Effector memory CD8-positive, alpha-beta T cell (primary cell): ENCODE measurements at regions not wholly inside any gene's neighbourhood (a gene's known extent, or its start where the extent isn't known, plus 50 kb on each side); places are given as distances from the start of the nearest gene placed in this dataset.

ENCODE experiments used
- ATAC-seq: fragments of 150-1000 bp; cut with Tn5 transposase; replicated peaks from 2 replicates; pipeline ENCODE4 v1.10.0; 2021; ENCODE audit warnings: mild to moderate bottlenecking, moderate library complexity
- DNase-seq, 3 experiments: peaks; one replicate each; pipeline ENCODE4 v3.0.0; 2021
- H3K27ac Mint-ChIP-seq, 2 donors: one replicate each; pipeline ENCODE4 v1.8.0; 2022; ENCODE audit warnings: mild to moderate bottlenecking in 2 of 2, mixed read lengths in 2 of 2, moderate library complexity in 2 of 2
- H3K27me3 Mint-ChIP-seq, 2 donors: one replicate each; pipeline ENCODE4 v1.8.0; 2022; ENCODE audit warnings: mixed read lengths in 2 of 2
- H3K36me3 Mint-ChIP-seq: one replicate; pipeline ENCODE4 v1.8.0; 2022; ENCODE audit warnings: mild to moderate bottlenecking, moderate library complexity, mixed read lengths; ENCODE audit not compliant: insufficient read depth
- H3K4me1 Mint-ChIP-seq, 2 donors: one replicate each; pipeline ENCODE4 v1.8.0; 2022; ENCODE audit warnings: low read depth in 2 of 2, mixed read lengths in 2 of 2
- H3K4me3 Mint-ChIP-seq, 2 donors: one replicate each; pipeline ENCODE4 v1.8.0; 2022; ENCODE audit warnings: mild to moderate bottlenecking in 2 of 2, mixed read lengths in 2 of 2, moderate library complexity in 2 of 2
- H3K9me3 Mint-ChIP-seq, 2 donors: one replicate each; pipeline ENCODE4 v1.8.0; 2022; ENCODE audit warnings: mixed read lengths in 2 of 2

- DNase-seq (no peak), ATAC-seq (no peak)
- H3K4me1 Mint-ChIP-seq: peaks cover 2 to 4% of the 10 kb centered on the region in 2 donors
- no peak overlapping the region for H3K27ac Mint-ChIP-seq
- H3K9me3 Mint-ChIP-seq: no peaks in the 10 kb centered on the region
- no peaks in the 10 kb centered on the region for H3K27me3 Mint-ChIP-seq
- no peaks in the 10 kb centered on the region for H3K36me3 Mint-ChIP-seq
- no peak overlapping the region for H3K4me3 Mint-ChIP-seq
Observed at GRCh38 chr4:120445186-120445585, 378.5 kb upstream of the MAD2L1 start.

- no peak for ATAC-seq
Observed at GRCh38 chr4:120443116-120443515, 376.5 kb upstream of the MAD2L1 start.

GRCh38 chr4:120440730-120441129 lies 374.1 kb upstream of the MAD2L1 start:
- no peaks in the 10 kb centered on the region for H3K4me1 Mint-ChIP-seq
- no peaks in the 10 kb centered on the region for H3K36me3 Mint-ChIP-seq
- no peak for ATAC-seq
- H3K9me3 Mint-ChIP-seq: no peaks in the 10 kb centered on the region
- no peak overlapping the region for H3K4me3 Mint-ChIP-seq
- H3K27ac Mint-ChIP-seq: no peak overlapping the region
- H3K27me3 Mint-ChIP-seq: no peaks in the 10 kb centered on the region
- no peak for DNase-seq

More at GRCh38 chr4:120443116-120443515, 376.5 kb upstream of the MAD2L1 start:
- H3K4me3 Mint-ChIP-seq: no peak overlapping the region
- H3K4me1 Mint-ChIP-seq: peaks cover 2 to 4% of the 10 kb centered on the region in 2 donors
- H3K36me3 Mint-ChIP-seq: no peaks in the 10 kb centered on the region
- no peak for DNase-seq
- no peak overlapping the region for H3K27ac Mint-ChIP-seq
- no peaks in the 10 kb centered on the region for H3K27me3 Mint-ChIP-seq
- no peaks in the 10 kb centered on the region for H3K9me3 Mint-ChIP-seq

GRCh38 chr4:120435179-120435578 lies 368.5 kb upstream of the MAD2L1 start:
- H3K36me3 Mint-ChIP-seq: no peaks in the 10 kb centered on the region
- H3K27ac Mint-ChIP-seq: no peak overlapping the region
- no peak for DNase-seq
- H3K27me3 Mint-ChIP-seq: peaks cover 5% of the 10 kb centered on the region in 2 donors
- ATAC-seq: no peak
- H3K9me3 Mint-ChIP-seq: peaks cover 0 to 4% of the 10 kb centered on the region in 2 donors
- no peak overlapping the region for H3K4me3 Mint-ChIP-seq
- no peaks in the 10 kb centered on the region for H3K4me1 Mint-ChIP-seq

- DNase-seq: no peak
- Mint-ChIP-seq H3K27me3 (peaks cover 5% of the 10 kb centered on the region in 2 donors), H3K27ac (no peak overlapping the region), H3K36me3 (no peaks in the 10 kb centered on the region), H3K4me3 (no peak overlapping the region), H3K9me3 (peaks cover 0 to 4% of the 10 kb centered on the region in 2 donors), H3K4me1 (no peaks in the 10 kb centered on the region)
- ATAC-seq: no peak
Observed at GRCh38 chr4:120434756-120435155, 368.1 kb upstream of the MAD2L1 start.

- Mint-ChIP-seq H3K4me1 (no peaks in the 10 kb centered on the region), H3K4me3 (no peak overlapping the region), H3K27me3 (peaks cover 5% of the 10 kb centered on the region in 2 donors), H3K36me3 (no peaks in the 10 kb centered on the region), H3K27ac (no peak overlapping the region), H3K9me3 (peaks cover 0 to 4% of the 10 kb centered on the region in 2 donors)
- ATAC-seq: no peak
- no peak for DNase-seq
Observed at GRCh38 chr4:120432301-120432860, 365.7 kb upstream of the MAD2L1 start.

GRCh38 chr4:120431180-120431579 lies 364.5 kb upstream of the MAD2L1 start:
- ATAC-seq (no peak), DNase-seq (no peak)
- Mint-ChIP-seq H3K27ac (no peak overlapping the region), H3K4me1 (no peaks in the 10 kb centered on the region), H3K9me3 (peaks cover 0 to 4% of the 10 kb centered on the region in 2 donors), H3K36me3 (no peaks in the 10 kb centered on the region), H3K4me3 (no peak overlapping the region), H3K27me3 (peaks cover 5% of the 10 kb centered on the region in 2 donors)

GRCh38 chr4:120418146-120418545 lies 351.5 kb upstream of the MAD2L1 start:
- Mint-ChIP-seq H3K27ac (no peak overlapping the region), H3K36me3 (no peaks in the 10 kb centered on the region), H3K4me3 (no peak overlapping the region), H3K27me3 (no peaks in the 10 kb centered on the region), H3K4me1 (no peaks in the 10 kb centered on the region), H3K9me3 (peaks cover 0 to 3% of the 10 kb centered on the region in 2 donors)
- DNase-seq (no peak), ATAC-seq (no peak)

GRCh38 chr4:120415896-120416295 lies 349.2 kb upstream of the MAD2L1 start:
- Mint-ChIP-seq H3K9me3 (peaks cover 1 to 8% of the 10 kb centered on the region in 2 donors), H3K27me3 (no peaks in the 10 kb centered on the region), H3K36me3 (no peaks in the 10 kb centered on the region), H3K4me3 (no peak overlapping the region), H3K4me1 (no peaks in the 10 kb centered on the region), H3K27ac (no peak overlapping the region)
- DNase-seq (no peak), ATAC-seq (no peak)

GRCh38 chr4:120406960-120407359 lies 340.3 kb upstream of the MAD2L1 start:
- ATAC-seq: no peak
- Mint-ChIP-seq H3K4me3 (no peak overlapping the region), H3K9me3 (peaks cover 12 to 14% of the 10 kb centered on the region in 2 donors), H3K27ac (no peak overlapping the region), H3K36me3 (no peaks in the 10 kb centered on the region), H3K27me3 (no peaks in the 10 kb centered on the region), H3K4me1 (no peaks in the 10 kb centered on the region)
- DNase-seq: no peak

GRCh38 chr4:120403296-120403695 lies 336.6 kb upstream of the MAD2L1 start:
- no peak for DNase-seq

GRCh38 chr4:120400441-120400840 lies 333.8 kb upstream of the MAD2L1 start:
- Mint-ChIP-seq H3K9me3 (no peaks in the 10 kb centered on the region), H3K36me3 (no peaks in the 10 kb centered on the region), H3K4me1 (no peaks in the 10 kb centered on the region), H3K27me3 (no peaks in the 10 kb centered on the region), H3K27ac (no peak overlapping the region), H3K4me3 (no peak overlapping the region)
- no peak for DNase-seq
- ATAC-seq: no peak

More at GRCh38 chr4:120403296-120403695, 336.6 kb upstream of the MAD2L1 start:
- ATAC-seq: no peak
- Mint-ChIP-seq H3K27me3 (no peaks in the 10 kb centered on the region), H3K4me3 (no peak overlapping the region), H3K4me1 (no peaks in the 10 kb centered on the region), H3K9me3 (peaks cover 4 to 7% of the 10 kb centered on the region in 2 donors), H3K27ac (no peak overlapping the region), H3K36me3 (no peaks in the 10 kb centered on the region)

- Mint-ChIP-seq H3K27me3 (no peaks in the 10 kb centered on the region), H3K27ac (no peak overlapping the region), H3K9me3 (no peaks in the 10 kb centered on the region), H3K36me3 (no peaks in the 10 kb centered on the region), H3K4me3 (no peak overlapping the region), H3K4me1 (no peaks in the 10 kb centered on the region)
- ATAC-seq (no peak), DNase-seq (no peak)
Observed at GRCh38 chr4:120399826-120400225, 333.2 kb upstream of the MAD2L1 start.

GRCh38 chr4:120395746-120396145 lies 329.1 kb upstream of the MAD2L1 start:
- Mint-ChIP-seq H3K4me3 (no peak overlapping the region), H3K36me3 (no peaks in the 10 kb centered on the region), H3K4me1 (no peaks in the 10 kb centered on the region), H3K27ac (no peak overlapping the region), H3K27me3 (no peaks in the 10 kb centered on the region), H3K9me3 (peaks cover 0 to 2% of the 10 kb centered on the region in 2 donors)
- no peak for DNase-seq
- ATAC-seq: no peak

GRCh38 chr4:120355881-120356280 lies 289.2 kb upstream of the MAD2L1 start:
- H3K36me3 Mint-ChIP-seq: no peaks in the 10 kb centered on the region
- no peaks in the 10 kb centered on the region for H3K9me3 Mint-ChIP-seq
- H3K4me3 Mint-ChIP-seq: no peak overlapping the region
- ATAC-seq: no peak
- DNase-seq: no peak
- no peak overlapping the region for H3K27ac Mint-ChIP-seq
- no peaks in the 10 kb centered on the region for H3K27me3 Mint-ChIP-seq
- H3K4me1 Mint-ChIP-seq: no peaks in the 10 kb centered on the region
